KMS-11 (cell line): ENCODE measurements at regions not wholly inside any gene's neighbourhood (a gene's known extent, or its start where the extent isn't known, plus 50 kb on each side); places are given as distances from the start of the nearest gene placed in this dataset.
"Not testable (repeated sequence)": the region's sequence is repeated elsewhere in the genome, so short reads cannot be mapped to it uniquely, and the experiment has no call there.

Experiments
- H2AFZ ChIP-seq: fragments of 200-600 bp; sonication (generic); 2 replicates; pipeline ENCODE4 v1.6.1; 2016; ENCODE audit warnings: antibody characterized with exemption, mixed run types, low read depth
- H3K27ac ChIP-seq: fragments of 200-600 bp; sonication (generic); 2 replicates; pipeline ENCODE4 v1.6.1; 2016; ENCODE audit warnings: mild to moderate bottlenecking, mixed run types
- H3K27me3 ChIP-seq: fragments of 200-600 bp; sonication (generic); 2 replicates; pipeline ENCODE4 v1.6.1; 2017; ENCODE audit warnings: mild to moderate bottlenecking, low read depth, mixed run types, moderate library complexity; ENCODE audit not compliant: insufficient read depth
- H3K36me3 ChIP-seq: fragments of 200-600 bp; sonication (generic); 2 replicates; pipeline ENCODE4 v1.6.1; 2017; ENCODE audit warnings: mild to moderate bottlenecking, mixed run types; ENCODE audit not compliant: insufficient read depth
- H3K4me1 ChIP-seq: fragments of 200-600 bp; sonication (generic); 2 replicates; pipeline ENCODE4 v1.6.1; 2016; ENCODE audit warnings: mild to moderate bottlenecking, low read depth, mixed run types; ENCODE audit not compliant: poor library complexity, severe bottlenecking
- H3K4me2 ChIP-seq: fragments of 200-600 bp; sonication (generic); 2 replicates; pipeline ENCODE4 v1.7.0; 2016; ENCODE audit warnings: mild to moderate bottlenecking, mixed run types
- H3K4me3 ChIP-seq: fragments of 200-600 bp; sonication (generic); IDR thresholded peaks from 2 replicates; pipeline ENCODE4 v1.6.1; 2017; ENCODE audit warnings: low read depth, low read length, mixed read lengths; ENCODE audit not compliant: insufficient read depth
- H3K79me2 ChIP-seq: fragments of 200-600 bp; sonication (generic); 2 replicates; pipeline ENCODE4 v1.6.1; 2016; ENCODE audit warnings: low read depth, mixed run types; ENCODE audit not compliant: insufficient read depth
- H3K9ac ChIP-seq: fragments of 200-600 bp; sonication (generic); 2 replicates; pipeline ENCODE4 v1.6.1; 2016; ENCODE audit warnings: mild to moderate bottlenecking, mixed run types
- H4K20me1 ChIP-seq: fragments of 200-600 bp; sonication (generic); 2 replicates; pipeline ENCODE4 v1.6.1; 2016; ENCODE audit warnings: mild to moderate bottlenecking, mixed run types; ENCODE audit not compliant: insufficient read depth
- TF ChIP-seq, protein P1 (sequence below): fragments of 200-600 bp; sonication (generic); conservative IDR thresholded peaks from 2 replicates; pipeline ENCODE4 v1.6.1; 2017; ENCODE audit warnings: low read depth, mild to moderate bottlenecking, antibody characterized with exemption, low read length, moderate library complexity, mixed read lengths

DNA sequence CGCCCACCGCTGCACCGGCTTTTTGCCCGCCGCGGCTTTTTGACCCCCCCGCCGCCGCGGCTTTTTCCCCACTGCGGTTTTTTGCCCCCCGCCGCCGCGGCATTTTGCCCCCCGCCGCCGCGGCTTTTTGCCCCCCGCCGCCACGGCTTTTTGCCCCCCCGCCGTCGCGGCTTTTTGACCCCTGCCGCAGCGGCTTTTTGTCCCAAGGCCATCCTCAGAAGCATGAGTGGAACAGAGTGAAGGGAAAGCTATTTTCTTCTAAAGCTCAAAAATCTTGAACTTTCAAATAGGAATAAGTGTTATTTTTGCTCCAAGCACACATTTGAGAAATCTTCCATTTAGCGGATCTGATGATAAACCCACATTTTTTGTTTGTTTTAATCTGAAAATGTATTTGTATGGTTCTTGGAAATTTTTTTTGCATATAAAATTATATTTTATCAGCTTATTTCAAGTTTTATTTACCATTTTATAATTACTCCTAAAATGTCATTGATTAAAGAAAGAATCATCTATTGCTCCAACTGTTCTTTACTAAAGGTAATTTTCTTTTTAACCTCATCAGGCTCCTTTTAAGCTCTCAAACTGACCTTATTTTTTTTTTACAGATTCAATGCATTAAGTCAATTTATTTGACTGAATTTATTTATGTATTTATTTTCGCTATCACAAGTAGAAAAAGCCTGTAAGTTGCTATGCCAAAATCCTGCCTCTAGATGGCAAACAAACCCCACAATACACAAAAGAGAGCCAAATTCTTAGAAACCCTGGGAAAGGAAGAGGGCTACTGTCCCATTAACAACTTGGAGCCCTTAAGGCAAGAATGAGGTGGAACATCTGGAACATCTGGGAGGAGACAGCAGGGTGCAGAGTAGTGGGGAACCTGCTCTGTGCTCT, 460.3 kb downstream of the ZNF33B start:
- not testable (repeated sequence) for H3K27me3 ChIP-seq, H3K4me1 ChIP-seq, H3K79me2 ChIP-seq, H3K9ac ChIP-seq, H3K4me3 ChIP-seq, H3K27ac ChIP-seq, H3K36me3 ChIP-seq, H2AFZ ChIP-seq, H4K20me1 ChIP-seq
- TF ChIP-seq, protein P1, sequence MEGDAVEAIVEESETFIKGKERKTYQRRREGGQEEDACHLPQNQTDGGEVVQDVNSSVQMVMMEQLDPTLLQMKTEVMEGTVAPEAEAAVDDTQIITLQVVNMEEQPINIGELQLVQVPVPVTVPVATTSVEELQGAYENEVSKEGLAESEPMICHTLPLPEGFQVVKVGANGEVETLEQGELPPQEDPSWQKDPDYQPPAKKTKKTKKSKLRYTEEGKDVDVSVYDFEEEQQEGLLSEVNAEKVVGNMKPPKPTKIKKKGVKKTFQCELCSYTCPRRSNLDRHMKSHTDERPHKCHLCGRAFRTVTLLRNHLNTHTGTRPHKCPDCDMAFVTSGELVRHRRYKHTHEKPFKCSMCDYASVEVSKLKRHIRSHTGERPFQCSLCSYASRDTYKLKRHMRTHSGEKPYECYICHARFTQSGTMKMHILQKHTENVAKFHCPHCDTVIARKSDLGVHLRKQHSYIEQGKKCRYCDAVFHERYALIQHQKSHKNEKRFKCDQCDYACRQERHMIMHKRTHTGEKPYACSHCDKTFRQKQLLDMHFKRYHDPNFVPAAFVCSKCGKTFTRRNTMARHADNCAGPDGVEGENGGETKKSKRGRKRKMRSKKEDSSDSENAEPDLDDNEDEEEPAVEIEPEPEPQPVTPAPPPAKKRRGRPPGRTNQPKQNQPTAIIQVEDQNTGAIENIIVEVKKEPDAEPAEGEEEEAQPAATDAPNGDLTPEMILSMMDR, result peak; percentile 29; the same call in 1 of the 2 replicates
- H3K4me2 ChIP-seq, result peak overlapping the region; percentile 33

DNA sequence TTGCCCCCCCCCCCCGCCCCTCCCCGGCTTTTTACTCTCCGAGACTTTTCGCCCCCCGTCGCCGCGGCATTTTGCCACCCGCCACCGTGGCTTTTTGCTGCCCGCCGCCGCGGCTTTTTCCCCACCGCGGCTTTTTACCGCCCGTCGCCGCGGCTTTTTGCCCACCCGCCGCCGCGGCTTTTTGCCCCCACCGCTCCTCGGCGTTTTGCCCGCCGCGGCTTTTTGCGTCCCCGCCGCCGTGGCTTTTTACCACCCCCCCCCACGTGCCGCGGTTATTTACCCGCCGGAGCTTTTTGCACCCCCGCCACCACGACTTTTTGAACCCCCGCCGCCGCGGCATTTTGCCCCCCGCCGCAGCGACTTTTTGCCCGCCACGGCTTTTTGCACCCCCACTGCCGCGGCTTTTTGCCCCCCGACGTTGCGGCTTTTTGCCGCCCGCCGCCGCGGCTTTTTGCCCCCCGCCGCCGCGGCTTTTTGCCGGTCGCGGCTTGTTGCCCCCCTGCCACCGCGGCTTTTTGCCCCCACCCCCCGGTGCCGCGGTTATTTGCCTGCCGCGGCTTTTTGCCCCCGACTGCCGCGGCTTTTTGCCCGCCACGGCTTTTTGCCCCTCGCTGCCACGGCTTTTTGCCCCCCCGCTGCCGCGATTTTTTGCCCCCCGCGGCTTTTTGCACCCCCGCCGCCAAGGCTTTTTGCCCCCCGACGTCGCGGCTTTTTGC, 461.1 kb downstream of the ZNF33B start:
- Histone ChIP-seq H2AFZ (no peak overlapping the region), H3K79me2 (no peaks in the 10 kb centered on the region), H3K4me1 (no peaks in the 10 kb centered on the region), H3K27me3 (peaks cover 4% of the 10 kb centered on the region), H3K4me3 (no peak overlapping the region), H3K36me3 (no peaks in the 10 kb centered on the region), H3K9ac (no peak overlapping the region), H4K20me1 (no peaks in the 10 kb centered on the region), H3K27ac (no peak overlapping the region), H3K4me2 (no peak overlapping the region)
- TF ChIP-seq, protein P1, result no peak

DNA sequence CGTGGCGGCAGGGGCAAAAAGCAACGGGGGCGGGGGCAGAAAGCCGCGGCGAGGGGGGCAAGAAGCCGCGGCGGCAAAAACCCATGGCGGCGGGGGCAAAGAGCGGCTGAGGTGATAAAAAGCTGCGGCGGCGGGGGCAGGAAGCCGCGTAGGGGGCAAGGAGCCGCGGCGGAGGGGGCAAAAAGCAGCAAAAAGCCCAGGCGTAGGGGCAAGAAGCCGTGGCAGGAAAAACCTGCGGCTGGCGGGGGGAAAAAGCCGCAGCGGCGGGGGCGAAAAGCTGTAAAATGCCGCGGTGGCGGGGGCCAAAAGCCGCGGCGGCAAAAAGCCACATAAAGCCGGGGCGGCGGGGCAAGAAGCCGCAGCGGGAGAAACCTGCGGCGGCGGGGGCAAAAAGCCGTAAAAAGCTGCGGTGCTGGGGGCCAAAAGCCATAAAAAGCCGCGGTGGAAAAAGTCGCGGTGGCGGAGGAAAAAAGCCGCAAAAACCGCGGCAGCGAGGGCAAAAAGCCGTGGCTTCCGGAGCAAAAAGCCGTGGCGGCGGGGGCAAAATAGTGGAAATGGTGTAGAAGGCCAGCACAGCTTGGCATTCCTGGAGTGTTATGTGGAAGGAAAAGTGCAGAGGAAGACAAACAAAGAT, 487.8 kb downstream of the ZNF33B start:
- Histone ChIP-seq H3K79me2 (no peaks in the 10 kb centered on the region), H3K4me1 (no peaks in the 10 kb centered on the region), H3K27ac (no peak overlapping the region), H4K20me1 (no peaks in the 10 kb centered on the region), H2AFZ (no peak overlapping the region), H3K4me3 (no peak overlapping the region), H3K9ac (no peak overlapping the region), H3K36me3 (no peaks in the 10 kb centered on the region), H3K4me2 (no peak overlapping the region), H3K27me3 (no peaks in the 10 kb centered on the region)
- TF ChIP-seq, protein P1, result no peak

DNA sequence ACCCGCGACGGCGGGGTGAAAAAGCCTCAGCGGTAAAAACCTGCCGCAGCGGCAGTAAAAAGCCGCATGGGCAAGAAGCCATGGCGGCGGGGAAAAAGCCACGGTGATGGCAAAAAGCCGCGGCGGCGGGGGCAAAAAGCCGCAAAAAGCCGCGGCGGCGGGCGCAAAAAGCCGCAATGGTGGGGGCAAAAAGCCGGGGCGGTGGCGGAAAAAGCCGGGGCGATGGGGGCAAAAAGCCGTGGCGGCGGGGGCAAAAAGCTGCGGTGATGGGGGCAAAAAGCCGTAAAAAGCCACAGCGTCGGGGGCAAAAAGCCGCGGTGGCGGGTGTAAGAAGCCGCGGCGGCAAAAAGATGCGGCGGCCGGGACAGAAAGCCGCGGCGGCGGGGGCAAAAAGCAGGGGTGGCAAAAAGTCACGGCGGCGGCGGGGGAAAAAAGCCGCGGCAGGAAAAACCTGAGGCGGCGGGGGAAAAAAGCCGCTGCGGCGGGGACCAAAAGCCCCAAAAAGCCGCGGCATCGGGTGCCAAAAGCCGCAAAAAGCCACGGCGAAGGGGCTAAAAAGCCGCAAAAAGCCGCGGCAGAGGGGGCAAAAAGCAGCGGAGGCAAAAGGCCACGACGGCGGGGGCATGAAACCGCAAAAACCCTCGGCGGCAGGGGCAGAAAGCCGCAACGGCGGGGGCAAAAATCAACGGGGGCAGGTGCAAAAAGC, 488.5 kb downstream of the ZNF33B start:
- Histone ChIP-seq H3K4me3 (no peak overlapping the region), H3K27ac (no peak overlapping the region), H3K4me1 (no peaks in the 10 kb centered on the region), H2AFZ (no peak overlapping the region), H3K36me3 (no peaks in the 10 kb centered on the region), H3K79me2 (no peaks in the 10 kb centered on the region), H3K27me3 (no peaks in the 10 kb centered on the region), H3K9ac (no peak overlapping the region), H3K4me2 (no peak overlapping the region), H4K20me1 (no peaks in the 10 kb centered on the region)
- TF ChIP-seq, protein P1, result no peak
